ENCODE measurements at regions not wholly inside any gene's neighbourhood (a gene's known extent, or its start where the extent isn't known, plus 50 kb on each side); places are given as distances from the start of the nearest gene placed in this dataset.

- Histone ChIP-seq H3K9me3 (ENCODE audit: low read length) (no peaks in the 10 kb centered on the region), H3F3A (ENCODE audit: low read length, unreplicated experiment) (no peaks in the 10 kb centered on the region), H3K27ac (ENCODE audit: low read length) (no peak overlapping the region), H3K79me2 (ENCODE audit: low read length) (no peaks in the 10 kb centered on the region), H3K9ac (ENCODE audit: low read length) (no peak overlapping the region), H2AFZ (ENCODE audit: low read length) (no peak overlapping the region), H3K9me2 (replicated peaks; ENCODE audit: low read length) (no peaks in the 10 kb centered on the region), H3K4me2 (ENCODE audit: low read length) (no peak overlapping the region), H3K4me3 (ENCODE audit: low read length) (no peak overlapping the region), H3K36me3 (ENCODE audit: low read depth, low read length) (no peaks in the 10 kb centered on the region), H4K20me1 (ENCODE audit: low read length) (no peaks in the 10 kb centered on the region), H3K4me1 (ENCODE audit: insufficient read depth, low read length) (no peaks in the 10 kb centered on the region), H3K27me3 (ENCODE audit: low read length) (no peaks in the 10 kb centered on the region)
- intact Hi-C loops (cut with micrococcal nuclease), result no loop called here
- ATAC-seq, result no peak
- DNase-seq, result no peak
- TF ChIP-seq EZH2 (IDR thresholded peaks at IDR 0.05; ENCODE audit: low read length, unreplicated experiment) (no peak), EZH2phosphoT487 (IDR thresholded peaks at IDR 0.05; ENCODE audit: borderline replicate concordance, low read length) (no peak)
- TF ChIP-seq, protein P1, sequence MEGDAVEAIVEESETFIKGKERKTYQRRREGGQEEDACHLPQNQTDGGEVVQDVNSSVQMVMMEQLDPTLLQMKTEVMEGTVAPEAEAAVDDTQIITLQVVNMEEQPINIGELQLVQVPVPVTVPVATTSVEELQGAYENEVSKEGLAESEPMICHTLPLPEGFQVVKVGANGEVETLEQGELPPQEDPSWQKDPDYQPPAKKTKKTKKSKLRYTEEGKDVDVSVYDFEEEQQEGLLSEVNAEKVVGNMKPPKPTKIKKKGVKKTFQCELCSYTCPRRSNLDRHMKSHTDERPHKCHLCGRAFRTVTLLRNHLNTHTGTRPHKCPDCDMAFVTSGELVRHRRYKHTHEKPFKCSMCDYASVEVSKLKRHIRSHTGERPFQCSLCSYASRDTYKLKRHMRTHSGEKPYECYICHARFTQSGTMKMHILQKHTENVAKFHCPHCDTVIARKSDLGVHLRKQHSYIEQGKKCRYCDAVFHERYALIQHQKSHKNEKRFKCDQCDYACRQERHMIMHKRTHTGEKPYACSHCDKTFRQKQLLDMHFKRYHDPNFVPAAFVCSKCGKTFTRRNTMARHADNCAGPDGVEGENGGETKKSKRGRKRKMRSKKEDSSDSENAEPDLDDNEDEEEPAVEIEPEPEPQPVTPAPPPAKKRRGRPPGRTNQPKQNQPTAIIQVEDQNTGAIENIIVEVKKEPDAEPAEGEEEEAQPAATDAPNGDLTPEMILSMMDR (conservative IDR thresholded peaks at IDR 0.05; ENCODE audit: low read depth, low read length), result no peak
- ChIA-PET CTCF (no interaction called here), POLR2A (ENCODE audit: unreplicated experiment) (no interaction called here)
- no TSS peak for BruUV-seq (replicated peaks)
Observed at GRCh38 chr16:56011808-56012481, 136.8 kb upstream of the CES5A start.

GRCh38 chr16:56005958-56006357, 130.8 kb upstream of the CES5A start:
- Histone ChIP-seq H3F3A (ENCODE audit: low read length, unreplicated experiment) (no peaks in the 10 kb centered on the region), H3K79me2 (ENCODE audit: low read length) (no peaks in the 10 kb centered on the region), H2AFZ (ENCODE audit: low read length) (no peak overlapping the region), H3K9ac (ENCODE audit: low read length) (no peak overlapping the region), H4K20me1 (ENCODE audit: low read length) (no peaks in the 10 kb centered on the region), H3K4me2 (ENCODE audit: low read length) (no peak overlapping the region), H3K27ac (ENCODE audit: low read length) (no peak overlapping the region), H3K9me3 (ENCODE audit: low read length) (no peaks in the 10 kb centered on the region), H3K4me3 (ENCODE audit: low read length) (no peak overlapping the region), H3K9me2 (replicated peaks; ENCODE audit: low read length) (no peaks in the 10 kb centered on the region), H3K36me3 (ENCODE audit: low read depth, low read length) (no peaks in the 10 kb centered on the region), H3K27me3 (ENCODE audit: low read length) (no peaks in the 10 kb centered on the region), H3K4me1 (ENCODE audit: insufficient read depth, low read length) (no peaks in the 10 kb centered on the region)
- intact Hi-C loops (cut with micrococcal nuclease), result no loop called here
- TF ChIP-seq EZH2phosphoT487 (IDR thresholded peaks at IDR 0.05; ENCODE audit: borderline replicate concordance, low read length) (no peak), EZH2 (IDR thresholded peaks at IDR 0.05; ENCODE audit: low read length, unreplicated experiment) (no peak)
- TF ChIP-seq, protein P1 (conservative IDR thresholded peaks at IDR 0.05; ENCODE audit: low read depth, low read length), result no peak
- BruUV-seq (replicated peaks), result no TSS peak
- CTCF ChIA-PET, result no interaction called here
- no peak for ATAC-seq
- POLR2A ChIA-PET (ENCODE audit: unreplicated experiment), result no interaction called here
- DNase-seq, result no peak

GRCh38 chr16:55999683-56000082, 124.5 kb upstream of the CES5A start:
- no peak overlapping the region for H2AFZ ChIP-seq (ENCODE audit: low read length)
- H3K4me3 ChIP-seq (ENCODE audit: low read length), result no peak overlapping the region
- no peak overlapping the region for H3K27ac ChIP-seq (ENCODE audit: low read length)
- CTCF ChIA-PET, result no interaction called here
- intact Hi-C loops (cut with micrococcal nuclease), result no loop called here
- H3K79me2 ChIP-seq (ENCODE audit: low read length), result no peaks in the 10 kb centered on the region
- POLR2A ChIA-PET (ENCODE audit: unreplicated experiment), result no interaction called here
- no peaks in the 10 kb centered on the region for H3K9me3 ChIP-seq (ENCODE audit: low read length)
- no TSS peak for BruUV-seq (replicated peaks)
- DNase-seq, result no peak
- no peak overlapping the region for H3K9ac ChIP-seq (ENCODE audit: low read length)
- no peaks in the 10 kb centered on the region for H4K20me1 ChIP-seq (ENCODE audit: low read length)
- no peaks in the 10 kb centered on the region for H3K9me2 ChIP-seq (replicated peaks; ENCODE audit: low read length)
- no peaks in the 10 kb centered on the region for H3F3A ChIP-seq (ENCODE audit: low read length, unreplicated experiment)
- H3K4me1 ChIP-seq (ENCODE audit: insufficient read depth, low read length), result no peaks in the 10 kb centered on the region
- no peaks in the 10 kb centered on the region for H3K36me3 ChIP-seq (ENCODE audit: low read depth, low read length)
- no peak for ATAC-seq
- no peak for TF ChIP-seq EZH2phosphoT487 (IDR thresholded peaks at IDR 0.05; ENCODE audit: borderline replicate concordance, low read length)
- TF ChIP-seq, protein P1 (conservative IDR thresholded peaks at IDR 0.05; ENCODE audit: low read depth, low read length), result no peak
- H3K27me3 ChIP-seq (ENCODE audit: low read length), result no peaks in the 10 kb centered on the region
- H3K4me2 ChIP-seq (ENCODE audit: low read length), result no peak overlapping the region

Measured in PC-3 (cell line).